H1 (cell line): ENCODE measurements at regions not wholly inside any gene's neighbourhood (a gene's known extent, or its start where the extent isn't known, plus 50 kb on each side); places are given as distances from the start of the nearest gene placed in this dataset.

Source experiments
- CTCF ChIA-PET: fragments of 300-600 bp; sonication (Branson Sonifier 250); formaldehyde crosslinking; loops from one replicate; lab custom pipeline; 2021; ENCODE audit not compliant: partially characterized antibody; lab: Charles Lee
- POLR2A ChIA-PET: fragments of 300-600 bp; sonication (Branson Sonifier 250); formaldehyde crosslinking; loops from one replicate; lab custom pipeline; 2021; ENCODE audit warnings: inconsistent platforms; ENCODE audit not compliant: partially characterized antibody; lab: Charles Lee
- DNase-seq, 2 experiments: peaks; one replicate each; pipeline versions ENCODE4 v3.0.0 to v3.0.0-alpha.2; 2010 to 2022; ENCODE audit warnings: low spot score in 2 of 2, low read depth in 1 of 2, mixed read lengths in 1 of 2
- FAIRE-seq: peaks from 2 replicates; lab custom pipeline; 2011; peaks lifted over from hg19 to GRCh38; lab: Jason Lieb, UNC
- H2AFZ ChIP-seq: 2 replicates; pipeline ENCODE4 v1.8.1; 2012; ENCODE audit warnings: low read length, inconsistent platforms
- H2AK5ac ChIP-seq: 2 replicates; pipeline ENCODE4 v1.6.1; 2013; ENCODE audit warnings: low read depth, low read length
- H2BK120ac ChIP-seq: replicated peaks from 2 replicates; pipeline ENCODE3; 2013; ENCODE audit warnings: low read depth, low read length, inconsistent platforms
- H2BK12ac ChIP-seq: 2 replicates; pipeline ENCODE4 v1.6.1; 2013; ENCODE audit warnings: low read depth, low read length
- H2BK15ac ChIP-seq: 2 replicates; pipeline ENCODE4 v1.6.1; 2013; ENCODE audit warnings: low read length
- H2BK20ac ChIP-seq: 2 replicates; pipeline ENCODE4 v1.6.1; 2013; ENCODE audit warnings: low read length
- H2BK5ac ChIP-seq: 2 replicates; pipeline ENCODE4 v1.6.1; 2013; ENCODE audit warnings: low read depth, low read length
- H3K14ac ChIP-seq: 2 replicates; pipeline ENCODE4 v1.6.1; 2013; ENCODE audit warnings: inconsistent platforms; ENCODE audit not compliant: insufficient read length
- H3K18ac ChIP-seq: 2 replicates; pipeline ENCODE4 v1.6.1; 2013; ENCODE audit warnings: low read length; ENCODE audit errors: extremely low read depth
- H3K23ac ChIP-seq: 2 replicates; pipeline ENCODE4 v1.6.1; 2013; ENCODE audit warnings: inconsistent platforms; ENCODE audit not compliant: insufficient read length
- H3K23me2 ChIP-seq: 2 replicates; pipeline ENCODE4 v1.6.1; 2013; ENCODE audit warnings: low read depth, low read length
- H3K27ac ChIP-seq: 2 replicates; pipeline ENCODE4 v1.6.1; 2011; ENCODE audit warnings: low read depth, low read length, inconsistent platforms
- H3K27me3 ChIP-seq, 4 experiments: replicated peaks in 1 of 4; 1 replicate in 1 of 4; 2 replicates in 3 of 4; pipeline versions ENCODE4 v1.6.1 to v1.8.1; 2011 to 2013; ENCODE audit warnings: low read length in 3 of 4, mild to moderate bottlenecking in 3 of 4, inconsistent platforms in 2 of 4, mixed read lengths in 2 of 4, moderate library complexity in 1 of 4; ENCODE audit not compliant: control insufficient read depth in 3 of 4, insufficient read depth in 3 of 4; ENCODE audit errors: extremely low read depth in 1 of 4
- H3K36me3 ChIP-seq, 4 experiments: 2 replicates each; pipeline versions ENCODE4 v1.6.1 to v1.8.1; 2011 to 2013; ENCODE audit warnings: mild to moderate bottlenecking in 4 of 4, low read length in 3 of 4, moderate library complexity in 2 of 4, control low read depth in 1 of 4, inconsistent platforms in 1 of 4; ENCODE audit not compliant: insufficient read depth in 4 of 4, control insufficient read depth in 2 of 4
- H3K4ac ChIP-seq: replicated peaks from 2 replicates; pipeline ENCODE3; 2013; ENCODE audit warnings: low read length, low read depth, mixed read lengths, inconsistent platforms; ENCODE audit not compliant: insufficient read length
- H3K4me1 ChIP-seq, 4 experiments: replicated peaks in 1 of 4; 1 replicate in 1 of 4; 2 replicates in 3 of 4; pipeline versions ENCODE4 v1.6.1 to v1.8.1; 2011 to 2013; ENCODE audit warnings: low read length in 3 of 4, inconsistent platforms in 2 of 4, mixed read lengths in 1 of 4; ENCODE audit not compliant: insufficient read depth in 4 of 4, control insufficient read depth in 3 of 4
- H3K4me2 ChIP-seq, 2 experiments: 2 replicates each; pipeline versions ENCODE4 v1.6.1 to v1.8.1; 2011 to 2013; ENCODE audit warnings: low read depth in 2 of 2, low read length in 2 of 2, control low read depth in 1 of 2, inconsistent platforms in 1 of 2, mild to moderate bottlenecking in 1 of 2; ENCODE audit not compliant: insufficient read depth in 1 of 2
- H3K4me3 ChIP-seq, 4 experiments: fragments of 200-600, 300-600 bp in 1 of 4; sonication (generic), shearing (Covaris generic), sonication (Bioruptor Twin) in 1 of 4; 2 replicates each; pipeline versions ENCODE4 v1.5.1 to v1.8.1; 2011 to 2016; ENCODE audit warnings: low read length in 4 of 4, low read depth in 3 of 4, control low read depth in 2 of 4, inconsistent platforms in 2 of 4, mild to moderate bottlenecking in 2 of 4, mixed read lengths in 1 of 4, moderate library complexity in 1 of 4; ENCODE audit not compliant: insufficient read depth in 2 of 4; ENCODE audit errors: extremely low read depth in 1 of 4
- H3K56ac ChIP-seq: replicated peaks from 2 replicates; pipeline ENCODE3; 2013; ENCODE audit warnings: low read depth, mild to moderate bottlenecking, mixed read lengths, low read length, inconsistent platforms; ENCODE audit not compliant: insufficient read length
- H3K79me1 ChIP-seq: 2 replicates; pipeline ENCODE4 v1.6.1; 2013; ENCODE audit warnings: low read depth, low read length, control low read depth
- H3K79me2 ChIP-seq, 2 experiments: 2 replicates each; pipeline versions ENCODE4 v1.6.1 to v1.8.1; 2012 to 2013; ENCODE audit warnings: low read length in 2 of 2, mild to moderate bottlenecking in 2 of 2, inconsistent platforms in 1 of 2; ENCODE audit not compliant: insufficient read depth in 2 of 2, control insufficient read depth in 1 of 2
- H3K9ac ChIP-seq, 4 experiments: replicated peaks in 1 of 4; 1 replicate in 1 of 4; 2 replicates in 3 of 4; pipeline versions ENCODE4 v1.6.1 to v1.8.1; 2011 to 2013; ENCODE audit warnings: low read depth in 3 of 4, low read length in 3 of 4, control low read depth in 2 of 4, mild to moderate bottlenecking in 2 of 4, moderate library complexity in 2 of 4, inconsistent platforms in 1 of 4; ENCODE audit errors: extremely low read depth in 1 of 4
- H3K9me3 ChIP-seq, 2 experiments: 2 replicates each; pipeline versions ENCODE4 v1.6.1 to v1.8.1; 2012 to 2013; ENCODE audit warnings: mild to moderate bottlenecking in 2 of 2, moderate library complexity in 2 of 2, control low read depth in 1 of 2, inconsistent platforms in 1 of 2, low read depth in 1 of 2, low read length in 1 of 2, mixed read lengths in 1 of 2; ENCODE audit not compliant: insufficient read depth in 2 of 2
- H4K20me1 ChIP-seq, 2 experiments: replicated peaks in 1 of 2; 2 replicates each; pipeline versions ENCODE3 to v1.8.1; 2011 to 2013; ENCODE audit warnings: inconsistent platforms in 2 of 2, low read length in 2 of 2, mild to moderate bottlenecking in 1 of 2; ENCODE audit not compliant: insufficient read depth in 2 of 2, control insufficient read depth in 1 of 2
- H4K5ac ChIP-seq: 2 replicates; pipeline ENCODE4 v1.6.1; 2013; ENCODE audit warnings: low read length, low read depth, mixed read lengths, inconsistent platforms; ENCODE audit not compliant: insufficient read length
- H4K8ac ChIP-seq: 2 replicates; pipeline ENCODE4 v1.8.0; 2013; ENCODE audit warnings: mild to moderate bottlenecking, moderate library complexity, low read length, inconsistent platforms; ENCODE audit not compliant: insufficient read depth; ENCODE audit errors: extremely low read depth
- H4K91ac ChIP-seq: replicated peaks from 2 replicates; pipeline ENCODE3; 2013; ENCODE audit warnings: low read length, mixed read lengths, inconsistent platforms; ENCODE audit not compliant: insufficient read length
- BCL11A ChIP-seq, 2 experiments: IDR thresholded peaks; one replicate each; pipeline ENCODE4 v1.6.1; 2011; ENCODE audit warnings: low read depth in 2 of 2, low read length in 2 of 2, mild to moderate bottlenecking in 2 of 2
- CBX8 ChIP-seq: fragments of 300-800, 300-1000 bp; sonication (generic); IDR thresholded peaks from 2 replicates; pipeline ENCODE4 v1.7.1; 2016; ENCODE audit warnings: low read depth, low read length, borderline replicate concordance
- CEBPB ChIP-seq: IDR thresholded peaks from 2 replicates; pipeline ENCODE4 v1.6.1; 2012; ENCODE audit warnings: low read depth, low read length
- CHD1 ChIP-seq: IDR thresholded peaks from 2 replicates; pipeline ENCODE4 v1.6.1; 2012; ENCODE audit warnings: low read depth, low read length, improper control_type of control experiment
- EGR1 ChIP-seq: IDR thresholded peaks from 2 replicates; pipeline ENCODE4 v1.6.1; 2011; ENCODE audit warnings: low read depth, low read length, borderline replicate concordance
- KDM4A ChIP-seq: IDR thresholded peaks from one replicate; pipeline ENCODE4 v1.7.1; 2012; ENCODE audit warnings: low read depth, mild to moderate bottlenecking, moderate library complexity, low read length, inconsistent platforms; ENCODE audit not compliant: severe bottlenecking
- MAFK ChIP-seq: IDR thresholded peaks from 2 replicates; pipeline ENCODE4 v1.6.1; 2012; ENCODE audit warnings: low read depth, mild to moderate bottlenecking, improper control_type of control experiment, low read length
- PHF8 ChIP-seq: fragments of 200-600 bp; sonication (generic); conservative IDR thresholded peaks from 2 replicates; pipeline ENCODE4 v1.7.1; 2012; ENCODE audit warnings: low read depth, mild to moderate bottlenecking, inconsistent platforms, low read length, moderate library complexity
- POLR2A ChIP-seq, 2 experiments: IDR thresholded peaks; 1 replicate in 1 of 2; 2 replicates in 1 of 2; pipeline ENCODE4 v1.6.1; 2011; ENCODE audit warnings: low read depth in 2 of 2, low read length in 2 of 2, mild to moderate bottlenecking in 2 of 2; ENCODE audit errors: control extremely low read depth in 1 of 2
- POLR2AphosphoS5 ChIP-seq: IDR thresholded peaks from 2 replicates; pipeline ENCODE4 v1.6.1; 2011; ENCODE audit warnings: low read depth, low read length
- RBBP5 ChIP-seq: IDR thresholded peaks from 2 replicates; pipeline ENCODE4 v1.7.1; 2012; ENCODE audit warnings: low read depth, mild to moderate bottlenecking, inconsistent platforms, low read length, moderate library complexity, borderline replicate concordance
- RFX5 ChIP-seq: IDR thresholded peaks from 2 replicates; pipeline ENCODE4 v1.6.1; 2011; ENCODE audit warnings: low read depth, low read length, improper control_type of control experiment, borderline replicate concordance
- RNF2 ChIP-seq: fragments of 200-900, 300-1000 bp; sonication (generic); IDR thresholded peaks from 2 replicates; pipeline ENCODE4 v1.7.1; 2016; ENCODE audit warnings: borderline replicate concordance, low read depth, mild to moderate bottlenecking, antibody characterized with exemption, low read length; ENCODE audit not compliant: poor library complexity, severe bottlenecking; ENCODE audit errors: missing control alignments
- SIRT6 ChIP-seq: IDR thresholded peaks from one replicate; pipeline ENCODE4 v1.7.1; 2012; ENCODE audit warnings: low read length, inconsistent platforms
- TCF12 ChIP-seq: IDR thresholded peaks from 2 replicates; pipeline ENCODE4 v1.6.1; 2011; ENCODE audit warnings: low read depth, mild to moderate bottlenecking, low read length
- WGBS, 2 experiments: shearing (Covaris generic) in 1 of 2; methylation state at CpG; one replicate each; pipeline versions ENCODE4 v1.1.6 to v1.1.7; 2013 to 2015; ENCODE audit warnings: low lambda C conversion rate in 2 of 2, mixed read lengths in 2 of 2, inconsistent platforms in 1 of 2, low coverage in 1 of 2, missing lambda C conversion rate in 1 of 2; ENCODE audit not compliant: insufficient replicate concordance in 2 of 2, insufficient coverage in 1 of 2, insufficient read length in 1 of 2; ENCODE audit errors: extremely low coverage in 1 of 2, missing lambda C conversion rate in 1 of 2; 5-methylcytosine and 5-hydroxymethylcytosine counted together

DNA sequence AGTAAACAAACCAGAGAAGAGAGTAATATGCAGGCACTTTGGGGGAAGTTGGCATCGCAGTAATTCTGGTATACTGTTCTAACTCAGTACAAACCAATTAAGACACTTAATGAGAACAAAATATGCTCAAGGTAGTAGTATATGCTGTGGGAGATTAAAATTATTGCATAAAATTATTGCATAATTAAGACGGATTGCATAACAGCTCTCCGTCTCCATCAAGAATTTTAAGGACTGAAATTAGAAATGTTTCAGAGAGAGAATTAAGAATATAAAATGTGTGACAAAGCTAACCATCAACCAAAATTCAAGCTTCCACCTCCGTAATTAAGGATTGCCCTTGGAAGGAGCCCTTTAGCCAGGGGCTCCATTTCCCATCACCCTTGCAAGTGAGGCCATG is 428.5 kb downstream of the ETS1 start:
- no peak overlapping the region for H2BK12ac ChIP-seq
- H3K14ac ChIP-seq = no peak overlapping the region
- ChIA-PET CTCF (interaction anchor here (0.7 to 5.9 kb wide), 28 partner anchors 11 to 695 kb away, joined by 3 to 112 read pairs (median 6); no protein-coding TSS in a partner anchor), POLR2A (no interaction called here)
- no peak overlapping the region for H3K9ac ChIP-seq
- 96% methylated on average over 4 of the region's 4 CpGs; no CpG with 5 or more reads in 1 of the 2 experiments for WGBS, 2 experiments
- H3K4me1 ChIP-seq = no peaks in the 10 kb centered on the region
- no peak for FAIRE-seq
- no peak overlapping the region for H3K4me2 ChIP-seq
- no peaks in the 10 kb centered on the region for H3K79me2 ChIP-seq
- H2AFZ ChIP-seq = no peak overlapping the region
- H3K79me1 ChIP-seq = no peaks in the 10 kb centered on the region
- no peak overlapping the region for H4K8ac ChIP-seq
- H2BK20ac ChIP-seq = no peak overlapping the region
- H3K36me3 ChIP-seq = no peaks in the 10 kb centered on the region
- no peak overlapping the region for H4K91ac ChIP-seq
- no peak overlapping the region for H4K5ac ChIP-seq
- no peak overlapping the region for H2AK5ac ChIP-seq
- DNase-seq = no peak
- H3K4ac ChIP-seq = no peak overlapping the region
- H3K23ac ChIP-seq = no peak overlapping the region
- H3K9me3 ChIP-seq = no peaks in the 10 kb centered on the region
- H2BK15ac ChIP-seq = no peak overlapping the region
- H3K27ac ChIP-seq = no peak overlapping the region
- H4K20me1 ChIP-seq = no peaks in the 10 kb centered on the region
- H3K56ac ChIP-seq = no peak overlapping the region
- H3K18ac ChIP-seq = no peak overlapping the region
- no peak overlapping the region for H2BK5ac ChIP-seq
- no peaks in the 10 kb centered on the region for H3K27me3 ChIP-seq
- TF ChIP-seq MAFK = no peak
- TF ChIP-seq CHD1 = no peak
- no peak for TF ChIP-seq SIRT6
- TF ChIP-seq CEBPB = no peak
- no peak for TF ChIP-seq KDM4A
- TF ChIP-seq TCF12 = no peak
- no peak for TF ChIP-seq CBX8
- TF ChIP-seq RFX5 = no peak
- TF ChIP-seq POLR2A (IDR thresholded peaks at IDR 0.05; ENCODE audit: control extremely low read depth in 1 of 2, low read depth in 2 of 2, low read length in 2 of 2) = no peak
- no peak for TF ChIP-seq RNF2
- no peak for TF ChIP-seq RBBP5
- TF ChIP-seq BCL11A (IDR thresholded peaks at IDR 0.05; ENCODE audit: low read depth in 2 of 2, low read length in 2 of 2) = no peak
- TF ChIP-seq PHF8 = no peak
- TF ChIP-seq POLR2AphosphoS5 = no peak
- TF ChIP-seq EGR1 = no peak
- TF ChIP-seq, all 59 proteins: peak for 0
- no peaks in the 10 kb centered on the region for H3K23me2 ChIP-seq
- H3K4me3 ChIP-seq = no peak overlapping the region
- H2BK120ac ChIP-seq = no peak overlapping the region
